Tibial nerve (tissue), 4 donors: ENCODE measurements at regions not wholly inside any gene's neighbourhood (a gene's known extent, or its start where the extent isn't known, plus 50 kb on each side); places are given as distances from the start of the nearest gene placed in this dataset.

Experiments used
- CTCF ChIP-seq, 5 experiments: fragments of 200-600 bp in 3 of 5; fragments of 450-650 bp in 2 of 5; sonication (generic) in 3 of 5; IDR thresholded peaks; one replicate each; pipeline ENCODE4 v1.5.1; 2016 to 2019; ENCODE audit warnings: antibody characterized with exemption in 5 of 5, mild to moderate bottlenecking in 3 of 5, moderate library complexity in 2 of 5
- EP300 ChIP-seq, 2 donors: sonication (generic); formaldehyde crosslinking; IDR thresholded peaks; one replicate each; pipeline ENCODE4 v1.6.1; 2017; ENCODE audit warnings: antibody characterized with exemption in 2 of 2, mild to moderate bottlenecking in 1 of 2
- POLR2A ChIP-seq, 2 donors: fragments of 450-650 bp; IDR thresholded peaks; one replicate each; pipeline ENCODE4 v1.6.1; 2017; ENCODE audit warnings: antibody characterized with exemption in 2 of 2, mild to moderate bottlenecking in 2 of 2, moderate library complexity in 2 of 2

GRCh38 chr13:91199866-91200265 is 147.6 kb upstream of the MIR17HG start:
- no peak for TF ChIP-seq POLR2A (IDR thresholded peaks at IDR 0.05)
- TF ChIP-seq CTCF (IDR thresholded peaks at IDR 0.05) = no peak
- TF ChIP-seq EP300 (IDR thresholded peaks at IDR 0.05) = no peak
